NCI-H2029 treated with DMSO at 0.1 percent for 48 hours (cell line): ENCODE measurements at regions not wholly inside any gene's neighbourhood (a gene's known extent, or its start where the extent isn't known, plus 50 kb on each side); places are given as distances from the start of the nearest gene placed in this dataset.
"Not testable (repeated sequence)": the region's sequence is repeated elsewhere in the genome, so short reads cannot be mapped to it uniquely, and the experiment has no call there.

Source experiments
- DNase-seq: peaks from one replicate; lab custom pipeline; 2025; lab: John Stamatoyannopoulos, UW

DNA sequence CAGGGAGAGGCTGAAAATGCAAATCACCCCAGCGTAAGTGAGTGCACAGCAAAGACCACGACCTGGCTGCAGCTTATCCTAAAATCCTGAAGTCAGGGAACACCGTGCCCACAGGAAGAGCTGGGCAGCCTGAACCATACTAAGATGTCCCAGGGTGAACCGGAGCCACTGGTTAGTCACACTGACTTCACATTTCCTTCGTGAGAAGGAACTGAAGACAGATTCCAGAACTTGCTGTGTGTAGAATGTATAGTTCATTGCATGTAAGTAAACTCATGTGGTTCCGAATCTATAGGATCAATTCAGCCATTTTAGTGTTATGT lies 84.6 kb upstream of the NDUFV2 start:
- no peak for DNase-seq

DNA sequence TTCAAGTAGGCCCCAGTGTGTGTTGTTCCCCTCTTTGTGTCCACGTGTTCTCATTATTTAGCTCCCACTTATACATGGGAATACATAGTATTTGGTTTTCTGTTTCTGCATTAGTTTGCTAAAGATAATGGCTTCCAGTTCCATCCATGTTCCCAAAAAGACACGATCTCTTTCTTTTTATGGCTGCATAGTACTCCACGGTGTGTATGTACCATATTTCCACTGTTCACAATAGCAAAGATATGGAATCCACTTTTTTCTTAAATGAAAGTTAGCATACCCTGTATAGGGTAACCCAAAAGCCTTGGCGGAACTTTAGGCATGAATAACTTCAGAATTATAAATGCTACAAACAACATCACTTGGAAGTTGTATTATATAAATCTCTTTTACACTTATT lies 83.4 kb upstream of the NDUFV2 start:
- no peak for DNase-seq

DNA sequence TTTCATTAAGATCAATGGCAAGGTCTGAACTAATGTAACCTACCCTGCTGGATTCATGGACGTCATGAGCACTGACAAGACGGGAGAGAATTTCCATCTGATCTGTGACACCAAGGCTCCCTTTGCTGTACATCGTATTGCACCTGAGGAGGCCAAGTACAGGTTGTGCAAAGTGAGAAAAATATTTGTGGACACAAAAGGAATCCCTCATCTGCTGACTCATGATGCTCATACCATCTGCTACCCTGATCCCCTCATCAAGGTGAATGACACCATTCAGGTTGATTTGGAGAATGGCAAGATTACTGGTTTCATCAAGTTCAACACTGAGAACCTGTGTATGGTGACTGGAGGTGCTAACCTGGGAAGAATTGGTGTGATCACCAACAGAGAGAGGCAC lies 82.3 kb upstream of the NDUFV2 start:
- no peak for DNase-seq

DNA sequence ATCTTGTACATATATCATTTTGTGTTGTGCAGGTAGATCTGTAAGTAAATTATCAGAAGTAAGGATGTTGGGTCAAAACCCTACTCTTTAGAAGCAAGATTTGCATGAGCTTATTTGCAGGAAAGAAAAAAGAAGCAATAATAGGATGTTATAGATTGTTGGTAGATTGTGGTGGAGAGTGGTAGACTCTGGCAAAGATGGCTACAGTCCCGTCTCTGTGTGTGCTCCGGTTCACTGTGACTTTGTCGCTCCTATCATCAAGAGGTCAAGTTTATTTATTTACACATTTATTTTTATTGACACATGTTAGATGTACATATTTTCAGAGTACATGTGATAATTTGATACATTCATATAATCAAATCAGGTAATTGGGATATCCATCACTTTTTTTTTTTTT lies 81.0 kb upstream of the NDUFV2 start:
- no peak for DNase-seq

DNA sequence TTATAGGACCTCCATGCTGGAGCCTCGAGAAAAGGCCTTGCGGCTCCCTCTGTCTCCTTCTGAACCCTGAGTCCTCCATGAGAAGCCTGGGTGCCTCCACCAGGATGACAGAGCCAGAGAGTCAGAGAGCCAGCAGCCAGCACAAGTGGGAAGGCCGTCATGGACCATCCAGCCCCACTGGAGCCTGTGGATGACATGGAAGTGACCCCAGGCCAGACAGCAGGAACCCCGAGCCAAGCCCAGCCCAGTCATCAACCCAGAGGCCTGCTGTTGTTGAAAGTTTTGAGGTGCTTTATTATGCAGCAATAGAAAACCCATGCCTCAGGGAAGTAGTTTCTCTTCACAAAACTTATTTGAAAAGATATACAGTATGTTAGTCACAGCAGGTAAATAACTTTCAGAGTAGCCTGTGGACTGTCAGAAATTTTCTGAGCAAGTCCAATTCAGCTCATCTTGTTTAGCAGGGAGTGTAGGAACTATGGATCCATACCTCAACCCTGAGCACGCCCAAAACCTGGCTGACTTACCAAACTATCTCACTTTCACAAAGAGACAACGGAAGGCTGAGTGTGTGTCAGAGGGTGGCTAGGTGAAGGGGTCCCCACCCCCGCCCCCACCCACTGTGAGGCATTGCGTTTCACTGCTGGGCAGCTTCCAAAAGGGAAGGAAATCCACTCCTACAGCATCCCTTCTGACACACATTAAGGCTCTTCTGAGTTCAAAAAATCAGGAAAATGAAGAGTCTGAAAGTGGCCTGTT lies 79.9 kb upstream of the NDUFV2 start:
- no peak for DNase-seq

DNA sequence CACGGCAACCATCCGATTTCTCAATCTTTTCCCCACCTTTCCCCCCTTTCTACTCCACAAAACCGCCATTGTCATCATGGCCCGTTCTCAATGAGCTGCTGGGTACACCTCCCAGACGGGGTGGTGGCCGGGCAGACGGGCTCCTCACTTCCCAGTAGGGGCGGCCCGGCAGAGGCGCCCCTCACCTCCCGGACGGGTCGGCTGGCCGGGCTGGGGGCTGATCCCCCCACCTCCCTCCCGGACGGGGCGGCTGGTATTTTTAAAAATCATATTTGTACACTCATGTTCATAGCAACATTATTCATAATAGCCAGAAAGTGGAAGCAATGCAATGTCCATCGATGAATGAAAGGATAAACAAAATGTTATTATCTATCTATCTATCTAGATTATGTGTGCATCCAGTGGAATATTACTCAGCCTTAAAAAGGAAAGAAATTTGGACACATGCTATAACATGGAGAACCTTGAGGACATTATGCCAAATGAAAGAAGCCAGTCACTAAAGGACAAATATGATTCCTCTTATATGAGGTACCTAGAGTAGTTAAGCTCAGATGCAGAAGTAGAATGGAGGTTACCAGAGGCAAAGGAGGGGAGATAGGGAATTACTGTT lies 78.4 kb upstream of the NDUFV2 start:
- not testable (repeated sequence) for DNase-seq

DNA sequence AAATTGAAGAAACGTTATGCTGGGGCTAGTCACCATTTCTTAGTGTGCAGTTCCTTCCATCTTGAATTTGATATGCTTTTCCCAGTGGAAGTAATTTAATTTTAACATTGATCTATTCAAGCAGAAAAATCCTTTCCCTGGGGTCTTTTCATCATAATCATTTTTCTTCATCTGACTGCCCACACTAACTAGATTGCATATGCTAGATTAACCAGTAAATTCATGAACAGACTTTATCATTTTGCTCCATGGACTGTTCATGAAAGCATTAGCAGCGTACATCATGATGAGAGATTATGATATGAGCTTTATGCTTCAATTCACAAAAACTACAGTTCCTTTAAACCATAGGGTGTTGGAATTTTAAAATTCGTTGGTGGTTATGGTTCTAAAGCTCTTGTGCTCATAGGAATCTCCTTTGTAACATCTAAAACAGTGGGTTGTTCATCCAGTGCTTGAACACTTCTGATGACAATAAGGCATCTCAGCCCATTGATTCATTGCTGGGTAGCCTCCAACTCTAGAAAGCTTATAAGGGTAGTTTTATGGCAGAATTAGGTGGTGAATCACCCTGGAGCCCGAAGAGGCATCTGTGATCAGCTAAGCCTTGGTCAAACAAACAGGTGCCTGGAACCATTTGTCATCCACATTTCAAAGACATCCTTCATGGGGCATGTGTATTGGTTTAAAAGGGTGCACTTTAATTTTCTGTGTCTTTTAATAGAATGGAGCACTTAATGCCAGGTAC lies 77.2 kb upstream of the NDUFV2 start:
- peak; percentile 6 for DNase-seq

DNA sequence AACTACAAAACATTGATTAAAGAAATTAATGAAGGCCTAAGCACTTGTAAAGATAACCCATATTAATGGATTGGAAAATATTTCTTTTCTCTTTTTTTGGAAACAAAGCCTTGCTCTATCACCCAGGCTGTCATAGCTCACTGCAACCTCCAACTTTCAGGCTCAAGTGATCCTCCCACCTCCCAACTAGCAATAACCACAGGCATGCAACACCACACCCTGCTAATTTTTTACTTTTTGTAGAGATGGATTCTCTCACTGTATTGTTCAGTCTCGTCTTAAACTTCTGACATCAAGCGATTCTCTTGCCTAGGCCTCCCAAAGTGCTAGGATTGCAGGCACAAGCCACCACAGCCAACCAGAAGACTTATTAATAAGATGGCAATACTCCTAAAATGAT lies 73.4 kb upstream of the NDUFV2 start:
- no peak for DNase-seq

DNA sequence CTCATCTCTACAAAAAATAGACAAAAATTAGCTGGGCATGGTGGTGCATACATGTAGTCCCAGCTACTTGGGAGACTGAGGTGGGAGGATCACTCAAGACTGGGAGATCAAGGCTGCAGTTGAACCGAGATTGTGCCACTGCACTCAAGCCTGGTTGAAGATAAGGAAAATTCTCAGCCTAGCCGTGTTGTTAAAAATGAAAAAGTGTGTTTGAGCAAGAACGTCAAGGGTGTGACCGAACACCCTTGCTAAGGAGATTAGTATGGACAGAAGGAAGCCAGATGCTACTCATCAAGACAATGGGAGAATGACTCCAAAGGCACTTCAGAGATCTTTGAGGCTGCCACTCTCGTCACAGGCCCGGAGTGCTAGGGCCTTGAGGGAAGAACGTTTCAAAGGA lies 70.0 kb upstream of the NDUFV2 start:
- DNase-seq: no peak

DNA sequence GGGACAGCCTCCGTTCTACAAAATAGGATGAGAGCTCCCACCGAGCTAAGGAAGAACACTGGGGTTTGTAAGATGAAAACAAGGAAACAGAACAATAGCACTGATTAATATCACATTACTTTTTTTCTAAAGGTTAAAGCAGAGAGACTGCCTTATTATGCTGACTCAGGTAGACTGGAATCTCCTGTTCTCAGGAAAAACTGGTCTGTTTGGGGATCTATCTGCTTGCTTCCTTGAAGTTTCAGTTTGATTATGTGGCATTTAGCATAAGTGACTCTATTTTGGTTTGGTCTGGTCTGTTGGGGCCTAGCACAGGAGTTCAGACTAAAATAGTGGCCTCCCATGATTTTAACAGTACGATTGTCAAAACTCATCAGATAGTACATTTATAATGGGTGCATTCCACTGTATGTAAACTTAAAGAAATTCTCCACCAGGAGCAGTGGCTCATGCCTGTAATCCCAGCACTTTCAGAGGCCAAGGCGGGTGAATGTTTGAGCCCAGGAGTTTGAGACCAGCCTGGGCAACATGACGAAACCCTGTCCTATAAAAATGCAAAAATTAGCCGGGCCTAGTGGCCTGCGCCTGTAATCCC lies 64.1 kb upstream of the NDUFV2 start:
- DNase-seq: no peak

DNA sequence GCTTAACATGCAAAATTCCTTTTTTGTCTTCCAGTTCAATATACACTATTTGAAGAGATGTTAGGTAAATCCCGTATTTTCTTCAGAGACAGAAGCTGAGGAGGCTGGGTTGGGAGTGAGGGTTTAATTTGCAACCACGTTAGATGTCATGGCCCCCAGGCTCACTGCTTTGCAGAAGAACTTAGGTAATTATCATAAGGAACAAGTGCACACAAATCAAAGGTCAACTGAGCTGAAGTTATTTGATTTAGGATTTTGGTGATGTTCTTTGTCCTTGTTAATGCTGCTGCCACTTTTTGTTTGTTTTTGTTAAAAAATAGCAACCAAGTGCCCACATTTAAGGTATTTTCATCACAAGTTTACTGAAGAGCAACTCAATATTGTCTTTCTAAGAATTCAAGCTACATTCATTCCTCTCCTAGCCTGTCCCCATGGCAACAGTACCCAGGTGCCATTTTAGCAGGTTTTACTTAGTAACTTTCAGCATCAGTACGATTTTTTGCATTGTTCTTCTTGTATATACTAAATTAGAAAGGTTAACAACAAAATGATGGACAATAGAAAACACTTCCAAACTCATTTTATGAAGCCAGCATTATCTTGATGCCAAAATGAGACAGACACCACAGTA lies 62.9 kb upstream of the NDUFV2 start:
- DNase-seq: no peak

DNA sequence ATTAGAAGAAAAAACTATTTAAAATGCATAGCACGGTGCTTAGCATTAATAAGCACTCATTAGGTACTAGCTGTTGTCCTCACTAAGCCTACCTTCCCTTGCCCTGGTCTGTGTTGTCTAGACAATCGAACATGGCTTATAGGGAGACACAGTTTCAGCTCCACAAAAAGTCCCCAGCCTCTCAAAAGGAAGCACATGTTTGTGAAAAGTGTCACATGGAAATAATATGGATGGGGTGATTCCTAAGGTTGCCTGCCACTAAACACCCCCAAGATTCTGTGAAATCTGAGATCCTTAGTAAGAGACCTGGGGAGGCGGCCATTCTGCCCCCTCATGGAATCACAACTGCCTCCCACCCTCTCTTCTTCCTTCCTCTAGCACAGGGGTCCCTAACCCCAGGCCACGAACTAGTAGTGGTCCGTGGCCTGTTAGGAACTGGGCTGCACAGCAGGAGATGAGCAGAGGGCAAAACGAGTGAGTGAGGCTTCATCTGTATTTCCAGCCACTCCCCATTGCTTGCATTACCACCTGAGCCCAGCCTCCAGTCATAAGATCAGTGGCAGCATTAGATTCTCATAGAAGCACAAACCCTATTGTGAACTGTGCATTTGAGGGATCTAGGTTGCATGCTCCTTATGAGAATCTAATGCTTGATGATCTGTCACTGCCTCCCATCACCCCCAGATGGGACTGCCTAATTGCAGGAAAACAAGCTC lies 59.6 kb upstream of the NDUFV2 start:
- DNase-seq: no peak

DNA sequence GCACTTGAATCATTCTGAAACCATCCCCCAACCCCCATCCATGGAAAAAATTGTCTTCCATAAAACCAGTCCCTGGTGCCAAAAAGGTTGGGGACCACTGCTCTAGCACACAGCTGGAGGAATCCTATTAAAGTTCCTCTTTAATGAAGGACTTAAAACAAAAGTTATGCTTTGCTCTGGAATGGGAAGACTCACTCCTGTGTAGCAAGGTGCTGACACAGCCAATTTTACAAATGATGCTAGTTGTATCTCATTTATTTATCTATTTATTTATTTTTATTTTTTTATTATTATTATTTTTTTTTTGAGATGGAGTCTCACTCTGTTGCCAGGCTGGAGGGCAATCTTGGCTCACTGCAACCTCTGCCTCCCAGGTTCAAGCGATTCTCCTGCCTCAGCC lies 58.9 kb upstream of the NDUFV2 start:
- no peak for DNase-seq

DNA sequence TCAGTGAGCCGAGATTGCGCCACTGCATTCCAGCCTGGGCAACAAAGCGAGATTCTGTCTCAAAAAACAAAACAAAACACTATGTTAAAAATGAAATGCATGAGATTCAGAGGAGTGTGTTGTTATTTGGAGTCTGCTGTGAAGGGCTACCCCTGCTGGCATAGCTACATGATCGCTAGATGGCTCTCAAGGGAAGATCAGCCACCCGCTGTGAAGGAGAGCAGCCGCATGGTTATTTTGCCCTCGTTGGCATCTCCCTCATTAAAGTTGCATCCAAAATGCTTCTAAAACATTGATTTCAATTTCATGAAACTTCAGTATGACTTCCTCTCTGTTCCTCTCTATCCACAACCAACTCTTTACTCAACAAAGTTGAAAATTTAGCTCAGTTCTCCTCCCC lies 54.8 kb upstream of the NDUFV2 start:
- DNase-seq: no peak

DNA sequence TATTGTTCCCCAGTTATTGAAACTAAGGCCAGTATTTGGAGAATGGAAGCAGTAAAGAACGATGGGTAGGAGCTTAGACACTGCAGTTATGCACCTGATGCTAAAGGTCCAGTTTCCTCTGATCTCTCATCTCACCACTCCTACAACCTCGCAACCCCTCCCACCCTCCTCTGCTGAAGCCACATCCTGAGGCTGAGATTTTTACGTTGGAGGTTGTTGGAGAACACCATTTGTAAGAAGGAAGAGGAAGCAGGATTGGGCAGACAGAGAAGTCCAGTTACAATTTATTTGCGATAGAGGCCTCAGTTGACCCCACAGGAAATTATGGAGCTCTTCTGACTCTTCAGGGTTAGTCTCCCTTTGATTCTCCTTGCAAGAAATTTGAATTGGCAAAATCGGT lies 54.3 kb upstream of the NDUFV2 start:
- DNase-seq: no peak

DNA sequence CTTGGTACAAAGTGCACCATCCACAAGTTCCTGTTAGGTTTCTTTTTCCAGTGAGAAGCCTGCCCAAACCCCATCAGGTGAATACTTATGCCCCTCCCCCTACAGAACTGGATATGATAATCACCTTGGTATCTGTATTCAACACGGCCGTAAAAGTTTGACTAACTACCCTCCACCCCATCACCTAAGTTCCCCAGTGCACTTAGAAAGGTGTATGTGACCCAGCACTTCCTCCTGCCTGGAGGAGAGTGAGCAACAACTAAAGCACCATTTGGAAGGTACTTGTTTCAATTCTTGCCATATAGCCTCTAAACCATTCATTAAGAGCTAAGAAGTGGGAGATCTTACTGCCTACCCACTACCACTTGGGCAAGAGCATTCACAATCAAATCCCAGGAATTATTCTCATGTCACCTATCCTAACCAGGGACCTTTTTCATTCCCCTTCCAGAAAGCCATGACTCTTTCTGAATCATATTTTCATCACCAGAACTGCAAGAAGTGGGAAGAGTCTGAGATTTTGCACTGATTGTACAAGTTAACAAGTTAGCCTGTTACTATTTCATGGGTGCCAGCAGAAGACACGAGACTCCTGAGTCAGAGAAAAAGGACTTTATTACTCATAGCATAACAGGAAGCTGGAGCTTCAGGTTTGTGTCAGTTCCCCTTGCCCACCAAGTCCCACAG lies 53.5 kb upstream of the NDUFV2 start:
- no peak for DNase-seq

DNA sequence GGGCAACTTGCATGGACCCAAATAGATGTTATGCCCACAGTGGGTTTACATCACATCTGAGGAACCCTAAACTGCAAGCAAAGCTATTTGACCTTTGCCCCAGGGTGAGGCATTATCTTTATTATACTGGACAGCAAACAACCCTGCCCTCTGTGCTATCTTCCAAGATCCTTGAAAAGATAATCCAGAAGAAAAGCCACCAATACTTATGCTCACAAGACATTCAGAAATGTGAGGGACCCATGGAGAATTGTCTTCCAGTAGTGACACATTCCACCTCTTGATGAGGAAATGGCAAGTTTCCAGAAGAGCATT lies 53.0 kb upstream of the NDUFV2 start:
- no peak for DNase-seq

DNA sequence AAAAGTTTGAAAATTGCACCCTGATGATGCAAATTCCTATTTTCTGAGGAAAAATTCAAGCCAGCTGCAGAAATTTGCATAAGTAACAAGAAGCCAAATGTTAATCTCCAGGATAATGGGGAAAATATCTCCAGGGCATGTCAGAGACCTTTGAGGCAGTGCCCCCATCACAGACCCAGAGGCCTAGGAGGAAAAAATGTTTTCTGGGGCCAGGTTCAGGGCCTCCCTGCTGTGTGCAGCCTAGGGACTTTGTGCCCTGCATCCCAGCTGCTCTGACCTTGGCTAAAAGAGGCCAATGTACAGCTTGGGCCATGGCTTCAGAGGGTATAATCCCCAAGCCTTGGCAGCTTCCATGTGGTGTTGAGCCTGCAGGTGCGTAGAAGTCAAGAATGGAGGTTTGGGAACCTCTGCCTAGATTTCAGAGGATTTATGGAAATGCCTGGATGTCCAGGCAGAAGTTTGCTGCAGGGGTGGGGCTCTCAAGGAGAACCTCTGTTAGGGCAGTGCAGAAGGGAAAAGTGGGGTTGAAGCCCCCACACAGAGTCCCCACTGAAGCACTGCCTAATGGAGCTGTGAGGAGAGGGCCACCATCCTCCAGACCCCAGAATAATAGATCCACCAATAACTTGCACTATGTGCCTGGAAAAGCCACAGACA lies 51.7 kb upstream of the NDUFV2 start:
- not testable (repeated sequence) for DNase-seq
